ENCODE measurements at regions not wholly inside any gene's neighbourhood (a gene's known extent, or its start where the extent isn't known, plus 50 kb on each side); places are given as distances from the start of the nearest gene placed in this dataset.

DNA sequence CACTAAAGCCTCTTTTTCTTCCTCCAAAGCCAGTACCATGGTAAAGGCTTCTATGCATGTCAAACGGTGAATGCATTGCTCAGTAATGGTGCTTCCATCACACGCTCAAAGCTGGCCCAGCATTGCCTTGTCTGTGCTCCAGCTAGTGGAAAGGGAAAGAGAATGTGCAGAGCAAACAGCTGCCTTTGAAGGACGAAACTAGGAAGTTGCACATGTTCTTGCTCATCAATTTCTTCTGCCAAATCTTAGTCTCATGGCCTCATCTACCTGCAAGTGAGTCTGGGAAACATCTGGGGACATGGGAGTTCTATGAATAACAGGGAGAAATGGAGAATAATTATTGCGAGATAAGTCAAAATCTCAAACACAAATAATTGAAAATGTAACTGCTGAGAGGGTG lies 216.5 kb upstream of the SSTR4 start:
- no peaks in the 10 kb centered on the region for H3K9me3 ChIP-seq (ENCODE audit: control extremely low read depth in 1 of 3, control insufficient read depth in 2 of 3, insufficient read depth in 1 of 3, low read length in 2 of 3)
- Mint-ChIP-seq H3K27ac (no peak overlapping the region), H3K9me3 (ENCODE audit: insufficient read depth) (no peaks in the 10 kb centered on the region), H3K27me3 (no peaks in the 10 kb centered on the region), H3K4me1 (no peaks in the 10 kb centered on the region), H3K4me3 (no peak overlapping the region)
- no peak overlapping the region for H3K9ac ChIP-seq (ENCODE audit: low read length)
- H3K27me3 ChIP-seq (replicated peaks in 1 of 4; ENCODE audit: control extremely low read depth in 1 of 4, control insufficient read depth in 3 of 4, insufficient read depth in 4 of 4, low read length in 3 of 4) = no peaks in the 10 kb centered on the region
- H4K20me1 ChIP-seq (ENCODE audit: control insufficient read depth, insufficient read depth, low read length, poor library complexity, severe bottlenecking) = no peaks in the 10 kb centered on the region
- WGBS (ENCODE audit: insufficient coverage) = 86% methylated on average over 1 of the region's 4 CpGs
- H3K4me1 ChIP-seq (ENCODE audit: control insufficient read depth in 2 of 2, insufficient read depth in 2 of 2, low read length in 2 of 2) = no peaks in the 10 kb centered on the region
- intact Hi-C loops (cut with micrococcal nuclease) = no loop called here
- no peaks in the 10 kb centered on the region for H3K79me2 ChIP-seq (ENCODE audit: control insufficient read depth, insufficient read depth, low read length)
- ATAC-seq (ENCODE audit: low read depth) (no peak), DNase-seq (no peak)
- POLR2A ChIA-PET = no interaction called here
- H3K4me2 ChIP-seq (replicated peaks; ENCODE audit: low read depth, low read length, poor library complexity, severe bottlenecking) = no peak overlapping the region
- CTCF ChIA-PET = no interaction called here
- no peak overlapping the region for H3K27ac ChIP-seq (ENCODE audit: low read length in 2 of 2)
- no peak overlapping the region for H3K4me3 ChIP-seq (ENCODE audit: control extremely low read depth in 1 of 5, extremely low read depth in 1 of 5, insufficient read depth in 1 of 5, low read depth in 2 of 5, low read length in 4 of 5)
- H2AFZ ChIP-seq (ENCODE audit: insufficient read depth, low read depth, low read length, poor library complexity, severe bottlenecking) = no peak overlapping the region
- TF ChIP-seq, protein P1, sequence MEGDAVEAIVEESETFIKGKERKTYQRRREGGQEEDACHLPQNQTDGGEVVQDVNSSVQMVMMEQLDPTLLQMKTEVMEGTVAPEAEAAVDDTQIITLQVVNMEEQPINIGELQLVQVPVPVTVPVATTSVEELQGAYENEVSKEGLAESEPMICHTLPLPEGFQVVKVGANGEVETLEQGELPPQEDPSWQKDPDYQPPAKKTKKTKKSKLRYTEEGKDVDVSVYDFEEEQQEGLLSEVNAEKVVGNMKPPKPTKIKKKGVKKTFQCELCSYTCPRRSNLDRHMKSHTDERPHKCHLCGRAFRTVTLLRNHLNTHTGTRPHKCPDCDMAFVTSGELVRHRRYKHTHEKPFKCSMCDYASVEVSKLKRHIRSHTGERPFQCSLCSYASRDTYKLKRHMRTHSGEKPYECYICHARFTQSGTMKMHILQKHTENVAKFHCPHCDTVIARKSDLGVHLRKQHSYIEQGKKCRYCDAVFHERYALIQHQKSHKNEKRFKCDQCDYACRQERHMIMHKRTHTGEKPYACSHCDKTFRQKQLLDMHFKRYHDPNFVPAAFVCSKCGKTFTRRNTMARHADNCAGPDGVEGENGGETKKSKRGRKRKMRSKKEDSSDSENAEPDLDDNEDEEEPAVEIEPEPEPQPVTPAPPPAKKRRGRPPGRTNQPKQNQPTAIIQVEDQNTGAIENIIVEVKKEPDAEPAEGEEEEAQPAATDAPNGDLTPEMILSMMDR (IDR thresholded peaks at IDR 0.05) = no peak
- TF ChIP-seq EZH2 (IDR thresholded peaks at IDR 0.05; ENCODE audit: borderline replicate concordance, insufficient read depth, low read depth, low read length, poor library complexity, severe bottlenecking) = no peak
- H3K36me3 ChIP-seq (replicated peaks in 1 of 2; ENCODE audit: control extremely low read depth in 1 of 2, control insufficient read depth in 1 of 2, extremely low read depth in 1 of 2, insufficient read depth in 2 of 2, low read length in 1 of 2) = no peaks in the 10 kb centered on the region

DNA sequence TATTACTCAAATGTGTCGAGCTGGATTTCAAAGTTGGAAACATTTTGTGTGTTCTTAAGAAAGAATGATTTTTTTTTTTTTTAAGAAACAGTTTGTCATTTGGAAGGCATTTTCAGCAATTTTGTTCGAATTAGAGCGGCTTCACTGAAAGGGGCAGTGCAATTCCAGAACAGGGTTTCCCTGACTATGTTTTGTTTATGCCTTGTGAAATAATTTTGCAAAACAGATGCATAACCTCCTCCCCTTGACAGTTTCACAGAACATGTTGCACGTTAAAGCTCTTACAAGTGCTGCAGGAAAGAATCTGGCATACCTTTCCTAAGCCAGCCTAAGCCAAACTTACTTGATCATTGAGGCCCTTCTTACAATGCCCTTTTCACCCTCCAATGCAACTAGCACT lies 216.0 kb upstream of the SSTR4 start:
- Histone ChIP-seq H3K79me2 (ENCODE audit: control insufficient read depth, insufficient read depth, low read length) (no peaks in the 10 kb centered on the region), H3K27me3 (replicated peaks in 1 of 4; ENCODE audit: control extremely low read depth in 1 of 4, control insufficient read depth in 3 of 4, insufficient read depth in 4 of 4, low read length in 3 of 4) (no peaks in the 10 kb centered on the region), H3K4me2 (replicated peaks; ENCODE audit: low read depth, low read length, poor library complexity, severe bottlenecking) (no peak overlapping the region), H3K36me3 (replicated peaks in 1 of 2; ENCODE audit: control extremely low read depth in 1 of 2, control insufficient read depth in 1 of 2, extremely low read depth in 1 of 2, insufficient read depth in 2 of 2, low read length in 1 of 2) (no peaks in the 10 kb centered on the region), H3K4me3 (ENCODE audit: control extremely low read depth in 1 of 5, extremely low read depth in 1 of 5, insufficient read depth in 1 of 5, low read depth in 2 of 5, low read length in 4 of 5) (no peak overlapping the region), H2AFZ (ENCODE audit: insufficient read depth, low read depth, low read length, poor library complexity, severe bottlenecking) (no peak overlapping the region), H4K20me1 (ENCODE audit: control insufficient read depth, insufficient read depth, low read length, poor library complexity, severe bottlenecking) (no peaks in the 10 kb centered on the region), H3K9ac (ENCODE audit: low read length) (no peak overlapping the region), H3K27ac (ENCODE audit: low read length in 2 of 2) (no peak overlapping the region), H3K4me1 (ENCODE audit: control insufficient read depth in 2 of 2, insufficient read depth in 2 of 2, low read length in 2 of 2) (no peaks in the 10 kb centered on the region), H3K9me3 (ENCODE audit: control extremely low read depth in 1 of 3, control insufficient read depth in 2 of 3, insufficient read depth in 1 of 3, low read length in 2 of 3) (no peaks in the 10 kb centered on the region)
- CTCF ChIA-PET = no interaction called here
- POLR2A ChIA-PET = no interaction called here
- Mint-ChIP-seq H3K27me3 (no peaks in the 10 kb centered on the region), H3K4me3 (no peak overlapping the region), H3K9me3 (ENCODE audit: insufficient read depth) (no peaks in the 10 kb centered on the region), H3K4me1 (no peaks in the 10 kb centered on the region), H3K27ac (no peak overlapping the region)
- TF ChIP-seq, protein P1 (IDR thresholded peaks at IDR 0.05) = no peak
- no peak for TF ChIP-seq EZH2 (IDR thresholded peaks at IDR 0.05; ENCODE audit: borderline replicate concordance, insufficient read depth, low read depth, low read length, poor library complexity, severe bottlenecking)
- DNase-seq (no peak), ATAC-seq (ENCODE audit: low read depth) (no peak)
- WGBS (ENCODE audit: insufficient coverage) = 92% methylated on average over 2 of the region's 4 CpGs
- intact Hi-C loops (cut with micrococcal nuclease) = no loop called here
